GM12878 (cell line): ENCODE measurements at regions not wholly inside any gene's neighbourhood (a gene's known extent, or its start where the extent isn't known, plus 50 kb on each side); places are given as distances from the start of the nearest gene placed in this dataset.

ENCODE experiments used
- ATAC-seq: fragments of 200-7000 bp; cut with Tn5 transposase; 3 replicates; pipeline ENCODE4 v1.9.1; 2020; ENCODE audit warnings: mild to moderate bottlenecking, moderate library complexity
- BruUV-seq: library from RNA; stranded (reverse); fragments of 400-500 nt; replicated peaks from 2 replicates; lab custom pipeline; 2021; lab: Mats Ljungman, UMichigan
- CTCF ChIA-PET: fragments of 300-600 bp; sonication (Branson Sonifier 250); formaldehyde crosslinking; extraction: SDS; loops from one replicate; lab custom pipeline; 2021; ENCODE audit warnings: inconsistent platforms; lab: Yijun Ruan, JAX
- POLR2A ChIA-PET: fragments of 350-600 bp; formaldehyde crosslinking; extraction: SDS; loops from one replicate; lab custom pipeline; 2021; ENCODE audit warnings: inconsistent platforms; lab: Charles Lee
- RAD21 ChIA-PET: fragments of 300-600 bp; sonication (Branson Sonifier 250); formaldehyde crosslinking; loops from one replicate; lab custom pipeline; 2023; ENCODE audit warnings: antibody characterized with exemption; ENCODE audit not compliant: unreplicated experiment; lab: Charles Lee
- SMC1A ChIA-PET: fragments of 300-600 bp; sonication (Branson Sonifier 250); formaldehyde crosslinking; loops from one replicate; lab custom pipeline; 2023; ENCODE audit not compliant: unreplicated experiment, uncharacterized antibody; lab: Charles Lee
- DNase-seq: peaks from one replicate; pipeline ENCODE4 v3.0.0-alpha.2; 2011; ENCODE audit warnings: low read depth, low spot score
- FAIRE-seq: peaks from 3 replicates; lab custom pipeline; 2011; peaks lifted over from hg19 to GRCh38; lab: Jason Lieb, UNC
- H2AFZ ChIP-seq: 2 replicates; pipeline ENCODE4 v1.6.0; 2011; ENCODE audit warnings: low read depth, low read length, control low read depth; ENCODE audit not compliant: control insufficient read depth
- H3K27ac ChIP-seq: 2 replicates; pipeline ENCODE4 v1.5.1; 2011; ENCODE audit warnings: control low read depth; ENCODE audit not compliant: control insufficient read depth, insufficient read depth
- H3K27me3 ChIP-seq, 2 experiments: replicated peaks in 1 of 2; 2 replicates each; pipeline versions ENCODE4 v1.6.0 to v1.6.1; 2011; ENCODE audit warnings: low read length in 1 of 2; ENCODE audit not compliant: control insufficient read depth in 2 of 2, insufficient read depth in 2 of 2
- H3K36me3 ChIP-seq, 2 experiments: 2 replicates each; pipeline ENCODE4 v1.5.1; 2011; ENCODE audit warnings: low read length in 1 of 2; ENCODE audit not compliant: control insufficient read depth in 2 of 2, insufficient read depth in 2 of 2
- H3K4me1 ChIP-seq: 2 replicates; pipeline ENCODE4 v1.6.1; 2011; ENCODE audit warnings: mild to moderate bottlenecking, low read length, moderate library complexity, mixed read lengths; ENCODE audit not compliant: control insufficient read depth, insufficient read depth
- H3K4me2 ChIP-seq: 2 replicates; pipeline ENCODE4 v1.6.0; 2011; ENCODE audit warnings: control low read depth; ENCODE audit not compliant: control insufficient read depth, insufficient read depth
- H3K4me3 ChIP-seq: fragments of 200-600 bp; sonication (generic); 2 replicates; pipeline ENCODE4 v1.5.1; 2016
- H3K79me2 ChIP-seq: 2 replicates; pipeline ENCODE4 v1.6.0; 2011; ENCODE audit warnings: low read length; ENCODE audit not compliant: control insufficient read depth, insufficient read depth
- H3K9ac ChIP-seq: 2 replicates; pipeline ENCODE4 v1.8.0; 2011; ENCODE audit warnings: low read length, control low read depth, mixed read lengths; ENCODE audit not compliant: control insufficient read depth, insufficient read depth
- H3K9me3 ChIP-seq: replicated peaks from 3 replicates; pipeline ENCODE4 v1.5.1; 2011; ENCODE audit warnings: mild to moderate bottlenecking, low read length; ENCODE audit not compliant: control insufficient read depth, insufficient read depth
- H4K20me1 ChIP-seq: 2 replicates; pipeline ENCODE4 v1.6.0; 2011; ENCODE audit not compliant: control insufficient read depth, insufficient read depth
- HCFC1 ChIP-seq: fragments of 150-350 bp; IDR thresholded peaks from 2 replicates; pipeline ENCODE4 v1.6.1; 2014; ENCODE audit warnings: low read length
- HSF1 ChIP-seq: fragments of 150-350 bp; IDR thresholded peaks from 2 replicates; pipeline ENCODE4 v1.6.1; 2014; ENCODE audit warnings: mild to moderate bottlenecking, low read depth, low read length
- JUND ChIP-seq: IDR thresholded peaks from 2 replicates; pipeline ENCODE4 v1.6.1; 2012; ENCODE audit warnings: low read depth, mild to moderate bottlenecking, low read length, improper control_type of control experiment, moderate library complexity
- LARP7 ChIP-seq: fragments of 450-650 bp; IDR thresholded peaks from 2 replicates; pipeline ENCODE4 v1.6.1; 2017; ENCODE audit warnings: mild to moderate bottlenecking
- MEF2A ChIP-seq: IDR thresholded peaks from 2 replicates; pipeline ENCODE4 v1.6.1; 2011; ENCODE audit warnings: low read depth, mild to moderate bottlenecking, low read length, moderate library complexity; ENCODE audit not compliant: insufficient read depth
- NFXL1 ChIP-seq: fragments of 450-650 bp; IDR thresholded peaks from 2 replicates; pipeline ENCODE4 v1.6.1; 2017; ENCODE audit warnings: antibody characterized with exemption, mild to moderate bottlenecking, borderline replicate concordance
- PAX5 ChIP-seq: IDR thresholded peaks from 2 replicates; pipeline ENCODE4 v1.6.1; 2011; ENCODE audit warnings: low read depth, low read length, borderline replicate concordance
- RELB ChIP-seq: fragments of 450-650 bp; IDR thresholded peaks from 2 replicates; pipeline ENCODE4 v1.6.1; 2017; ENCODE audit warnings: low read depth, mild to moderate bottlenecking, moderate library complexity
- SMAD1 ChIP-seq: fragments of 450-650 bp; IDR thresholded peaks from 2 replicates; pipeline ENCODE4 v1.6.1; 2018; ENCODE audit warnings: mild to moderate bottlenecking, low read depth; ENCODE audit not compliant: partially characterized antibody
- SP1 ChIP-seq: IDR thresholded peaks from one replicate; pipeline ENCODE4 v1.6.1; 2011; ENCODE audit warnings: low read depth, low read length
- STAT3 ChIP-seq: IDR thresholded peaks from 2 replicates; pipeline ENCODE4 v1.6.1; 2011; ENCODE audit warnings: low read depth, low read length, improper control_type of control experiment
- TCF3 ChIP-seq: IDR thresholded peaks from 2 replicates; pipeline ENCODE4 v1.6.1; 2012; ENCODE audit warnings: low read depth, mild to moderate bottlenecking, low read length, borderline replicate concordance; ENCODE audit not compliant: insufficient read depth
- YY1 ChIP-seq: IDR thresholded peaks from 2 replicates; pipeline ENCODE4 v1.6.1; 2011; ENCODE audit warnings: low read depth, mild to moderate bottlenecking, low read length
- ZSCAN29 ChIP-seq: fragments of 450-650 bp; IDR thresholded peaks from 2 replicates; pipeline ENCODE4 v1.6.1; 2017; ENCODE audit warnings: mild to moderate bottlenecking, moderate library complexity
- WGBS: methylation state at CpG from one replicate; pipeline ENCODE4 v1.1.6; 2016; ENCODE audit warnings: low lambda C conversion rate; ENCODE audit not compliant: insufficient replicate concordance, insufficient coverage; ENCODE audit errors: missing lambda C conversion rate; 5-methylcytosine and 5-hydroxymethylcytosine counted together
- in situ Hi-C: fragments of 300-500 bp; cut with MboI; formaldehyde crosslinking; loops from 9 replicates; pipeline ENCODE4 v1.14.3; 2018; ENCODE audit warnings: mixed read lengths
- intact Hi-C: fragments of 100-400 bp; cut with micrococcal nuclease; formaldehyde crosslinking; loops from one replicate; pipeline ENCODE4 v1.14.2; 2022; ENCODE audit not compliant: unreplicated experiment
- TF ChIP-seq, protein P1 (sequence below): IDR thresholded peaks from 2 replicates; pipeline ENCODE4 v1.6.1; 2012; ENCODE audit warnings: improper control_type of control experiment, low read depth, low read length; ENCODE audit not compliant: insufficient replicate concordance
- TF ChIP-seq, protein P2 (sequence below): fragments of 450-650 bp; IDR thresholded peaks from 2 replicates; pipeline ENCODE4 v1.6.1; 2017; ENCODE audit warnings: borderline replicate concordance

DNA sequence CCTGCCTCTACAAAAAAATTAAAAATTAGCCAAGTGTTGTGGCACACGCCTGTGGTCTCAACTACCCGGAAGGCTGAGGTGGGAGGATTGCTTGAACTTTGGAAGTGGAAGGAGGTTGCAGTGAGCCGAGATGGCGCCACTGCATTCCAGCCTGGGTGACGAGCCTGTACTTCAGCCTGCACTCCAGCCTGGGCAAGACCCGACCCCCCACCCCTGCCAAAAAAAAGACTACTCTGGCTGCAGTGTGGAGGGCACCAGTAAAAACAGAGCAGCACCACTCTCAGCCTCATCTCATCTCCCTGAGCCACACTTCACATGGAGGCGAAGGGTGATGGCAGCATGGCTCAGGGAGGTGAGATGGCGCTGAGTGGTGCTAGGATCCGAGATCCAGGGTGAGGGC, 50.3 kb upstream of the THY1 start:
- Histone ChIP-seq H3K79me2 (no peaks in the 10 kb centered on the region), H2AFZ (no peak overlapping the region), H3K9ac (no peak overlapping the region), H3K27me3 (peaks cover 0 to 1% of the 10 kb centered on the region in 2 experiments; a peak in 1 of 4 replicates), H3K36me3 (no peaks in the 10 kb centered on the region), H3K4me3 (no peak overlapping the region), H4K20me1 (no peaks in the 10 kb centered on the region), H3K4me1 (no peaks in the 10 kb centered on the region), H3K4me2 (no peak overlapping the region), H3K27ac (no peak overlapping the region), H3K9me3 (no peaks in the 10 kb centered on the region)
- WGBS: 17% methylated on average over 9 of the region's 9 CpGs
- DNase-seq (no peak), FAIRE-seq (no peak), ATAC-seq (no peak)
- RAD21 ChIA-PET: interaction anchor here (2.3 kb wide), 1 partner anchor 98 kb away, joined by 14 read pairs; no protein-coding TSS in a partner anchor
- CTCF ChIA-PET: interaction anchor here (1.0 kb wide), 1 partner anchor 151 kb away, joined by 3 read pairs; no protein-coding TSS in a partner anchor
- no TSS peak for BruUV-seq
- POLR2A ChIA-PET: no interaction called here
- SMC1A ChIA-PET: no interaction called here
- in situ Hi-C loops: loop anchor here (5.0 kb wide), 1 partner anchor 116 kb away; no protein-coding TSS in a partner anchor
- no peak for TF ChIP-seq SP1
- TF ChIP-seq, protein P1, sequence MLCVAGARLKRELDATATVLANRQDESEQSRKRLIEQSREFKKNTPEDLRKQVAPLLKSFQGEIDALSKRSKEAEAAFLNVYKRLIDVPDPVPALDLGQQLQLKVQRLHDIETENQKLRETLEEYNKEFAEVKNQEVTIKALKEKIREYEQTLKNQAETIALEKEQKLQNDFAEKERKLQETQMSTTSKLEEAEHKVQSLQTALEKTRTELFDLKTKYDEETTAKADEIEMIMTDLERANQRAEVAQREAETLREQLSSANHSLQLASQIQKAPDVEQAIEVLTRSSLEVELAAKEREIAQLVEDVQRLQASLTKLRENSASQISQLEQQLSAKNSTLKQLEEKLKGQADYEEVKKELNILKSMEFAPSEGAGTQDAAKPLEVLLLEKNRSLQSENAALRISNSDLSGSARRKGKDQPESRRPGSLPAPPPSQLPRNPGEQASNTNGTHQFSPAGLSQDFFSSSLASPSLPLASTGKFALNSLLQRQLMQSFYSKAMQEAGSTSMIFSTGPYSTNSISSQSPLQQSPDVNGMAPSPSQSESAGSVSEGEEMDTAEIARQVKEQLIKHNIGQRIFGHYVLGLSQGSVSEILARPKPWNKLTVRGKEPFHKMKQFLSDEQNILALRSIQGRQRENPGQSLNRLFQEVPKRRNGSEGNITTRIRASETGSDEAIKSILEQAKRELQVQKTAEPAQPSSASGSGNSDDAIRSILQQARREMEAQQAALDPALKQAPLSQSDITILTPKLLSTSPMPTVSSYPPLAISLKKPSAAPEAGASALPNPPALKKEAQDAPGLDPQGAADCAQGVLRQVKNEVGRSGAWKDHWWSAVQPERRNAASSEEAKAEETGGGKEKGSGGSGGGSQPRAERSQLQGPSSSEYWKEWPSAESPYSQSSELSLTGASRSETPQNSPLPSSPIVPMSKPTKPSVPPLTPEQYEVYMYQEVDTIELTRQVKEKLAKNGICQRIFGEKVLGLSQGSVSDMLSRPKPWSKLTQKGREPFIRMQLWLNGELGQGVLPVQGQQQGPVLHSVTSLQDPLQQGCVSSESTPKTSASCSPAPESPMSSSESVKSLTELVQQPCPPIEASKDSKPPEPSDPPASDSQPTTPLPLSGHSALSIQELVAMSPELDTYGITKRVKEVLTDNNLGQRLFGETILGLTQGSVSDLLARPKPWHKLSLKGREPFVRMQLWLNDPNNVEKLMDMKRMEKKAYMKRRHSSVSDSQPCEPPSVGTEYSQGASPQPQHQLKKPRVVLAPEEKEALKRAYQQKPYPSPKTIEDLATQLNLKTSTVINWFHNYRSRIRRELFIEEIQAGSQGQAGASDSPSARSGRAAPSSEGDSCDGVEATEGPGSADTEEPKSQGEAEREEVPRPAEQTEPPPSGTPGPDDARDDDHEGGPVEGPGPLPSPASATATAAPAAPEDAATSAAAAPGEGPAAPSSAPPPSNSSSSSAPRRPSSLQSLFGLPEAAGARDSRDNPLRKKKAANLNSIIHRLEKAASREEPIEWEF: no peak
- TF ChIP-seq YY1: no peak
- no peak for TF ChIP-seq LARP7
- TF ChIP-seq TCF3: no peak
- no peak for TF ChIP-seq ZSCAN29
- TF ChIP-seq JUND: no peak
- TF ChIP-seq NFXL1: no peak
- no peak for TF ChIP-seq MEF2A
- TF ChIP-seq SMAD1: no peak
- TF ChIP-seq HSF1: no peak
- TF ChIP-seq, protein P2, sequence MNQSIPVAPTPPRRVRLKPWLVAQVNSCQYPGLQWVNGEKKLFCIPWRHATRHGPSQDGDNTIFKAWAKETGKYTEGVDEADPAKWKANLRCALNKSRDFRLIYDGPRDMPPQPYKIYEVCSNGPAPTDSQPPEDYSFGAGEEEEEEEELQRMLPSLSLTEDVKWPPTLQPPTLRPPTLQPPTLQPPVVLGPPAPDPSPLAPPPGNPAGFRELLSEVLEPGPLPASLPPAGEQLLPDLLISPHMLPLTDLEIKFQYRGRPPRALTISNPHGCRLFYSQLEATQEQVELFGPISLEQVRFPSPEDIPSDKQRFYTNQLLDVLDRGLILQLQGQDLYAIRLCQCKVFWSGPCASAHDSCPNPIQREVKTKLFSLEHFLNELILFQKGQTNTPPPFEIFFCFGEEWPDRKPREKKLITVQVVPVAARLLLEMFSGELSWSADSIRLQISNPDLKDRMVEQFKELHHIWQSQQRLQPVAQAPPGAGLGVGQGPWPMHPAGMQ: no peak
- no peak for TF ChIP-seq HCFC1
- TF ChIP-seq RELB: no peak
- TF ChIP-seq STAT3: no peak
- TF ChIP-seq PAX5: no peak
- intact Hi-C loops: loop anchor here (5.0 kb wide), 1 partner anchor 136 kb away; no protein-coding TSS in a partner anchor
